GM19328 (cell line): ENCODE measurements at regions not wholly inside any gene's neighbourhood (a gene's known extent, or its start where the extent isn't known, plus 50 kb on each side); places are given as distances from the start of the nearest gene placed in this dataset.

Source experiments
- ATAC-seq: cut with Tn5 transposase; IDR thresholded peaks from one replicate; pipeline ENCODE4 v1.9.1; 2021; ENCODE audit warnings: mild to moderate bottlenecking, moderate library complexity; ENCODE audit not compliant: unreplicated experiment

DNA sequence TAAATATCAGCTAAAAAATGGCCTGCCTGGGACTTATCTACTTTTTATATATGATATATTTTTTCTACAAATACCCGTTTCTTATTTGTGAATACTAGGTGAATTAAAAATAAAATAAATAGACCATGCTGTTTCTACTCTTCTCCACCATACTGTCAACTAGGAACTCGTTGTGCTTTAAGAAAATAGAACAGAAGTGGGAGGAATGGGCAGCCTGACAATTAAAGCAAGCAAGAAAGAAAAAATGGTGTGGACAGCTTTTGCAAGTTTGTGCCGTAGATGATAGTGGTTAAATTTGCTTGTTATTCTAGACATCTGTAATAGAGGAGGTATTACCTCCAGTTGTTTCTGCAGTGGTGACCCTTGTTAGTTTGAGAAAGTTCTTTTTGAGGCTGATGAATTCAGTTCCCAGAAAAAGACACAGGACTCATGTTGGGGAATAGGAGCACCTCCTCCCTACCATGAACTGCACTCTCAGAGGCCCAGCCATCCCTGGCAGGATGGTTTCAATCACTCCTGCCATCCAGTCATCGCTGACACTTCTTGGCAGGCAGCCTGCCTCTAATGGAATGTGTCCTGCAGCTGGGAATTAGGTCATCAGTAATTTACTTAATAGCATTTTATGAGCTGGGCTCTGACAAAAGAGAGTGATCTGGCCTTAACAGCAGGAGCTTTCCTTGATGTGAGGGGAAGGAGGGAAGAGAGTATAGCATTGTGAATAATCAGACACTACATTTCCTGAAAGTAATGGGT, 105.0 kb upstream of the GAP43 start:
- no peak for ATAC-seq

DNA sequence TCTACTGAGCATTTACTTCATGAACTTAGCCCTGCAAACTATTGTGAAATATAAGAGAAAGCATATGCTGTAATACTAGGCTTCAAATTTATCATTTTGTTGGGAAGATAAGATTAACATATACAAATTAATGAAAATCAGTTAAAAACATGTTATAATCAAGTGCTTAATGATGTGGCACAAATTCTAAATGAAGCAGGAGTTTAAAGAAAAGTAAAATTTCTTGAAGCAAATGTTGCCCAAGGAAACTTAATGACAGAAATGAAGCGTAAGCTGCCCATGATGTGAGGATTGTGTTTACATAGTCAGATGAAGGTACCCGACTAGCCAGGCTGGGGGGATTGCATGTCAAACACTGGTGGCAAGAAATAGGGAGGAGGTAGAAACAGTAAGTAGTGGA, 103.1 kb upstream of the GAP43 start:
- ATAC-seq = no peak

DNA sequence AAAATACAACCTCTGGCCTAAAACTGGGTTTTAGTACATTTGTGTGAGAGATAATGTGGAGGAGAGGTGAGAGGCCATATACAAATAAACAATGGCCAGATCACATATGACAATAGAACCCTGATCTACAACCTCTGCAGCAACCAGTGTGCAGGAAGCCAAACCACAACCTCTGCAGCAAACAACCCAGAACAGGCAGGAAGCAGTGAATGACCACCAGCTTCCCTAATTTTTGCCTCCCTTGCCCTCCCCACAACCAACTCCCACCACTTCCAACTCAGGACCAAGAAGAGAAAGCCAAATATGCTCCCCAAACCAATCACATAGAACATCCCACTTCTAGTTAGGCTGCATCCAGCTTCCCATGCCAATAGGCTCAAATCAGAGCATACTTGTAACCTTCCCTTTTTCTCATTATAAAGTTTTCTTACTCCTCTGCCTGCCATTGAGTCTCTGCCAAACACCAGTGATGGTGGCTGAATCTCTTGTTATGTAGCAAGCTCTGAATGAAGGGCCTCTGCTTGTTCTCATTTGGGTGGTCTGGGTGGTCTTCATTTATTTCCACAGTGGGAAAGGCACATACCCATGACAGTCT, 102.6 kb upstream of the GAP43 start:
- ATAC-seq = no peak

DNA sequence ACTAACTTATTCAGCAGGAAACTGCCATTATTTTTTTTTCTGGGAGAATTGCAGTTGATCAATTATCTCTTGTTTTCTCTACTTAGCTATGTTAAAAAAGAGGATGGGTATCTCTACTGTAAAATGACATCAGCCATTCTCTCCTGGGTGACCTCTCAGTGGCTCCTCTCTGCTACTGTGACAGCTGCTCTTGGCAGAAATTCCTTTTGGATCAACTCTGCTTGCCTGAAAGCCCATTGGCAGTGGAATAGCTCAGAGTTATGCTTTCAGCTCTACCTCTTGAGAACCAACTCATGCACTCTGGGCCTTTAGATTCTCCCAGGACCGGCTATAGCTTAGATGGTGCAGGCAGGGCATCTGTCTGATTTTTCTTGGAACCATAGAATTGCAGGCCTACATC, 99.9 kb upstream of the GAP43 start:
- ATAC-seq = no peak

DNA sequence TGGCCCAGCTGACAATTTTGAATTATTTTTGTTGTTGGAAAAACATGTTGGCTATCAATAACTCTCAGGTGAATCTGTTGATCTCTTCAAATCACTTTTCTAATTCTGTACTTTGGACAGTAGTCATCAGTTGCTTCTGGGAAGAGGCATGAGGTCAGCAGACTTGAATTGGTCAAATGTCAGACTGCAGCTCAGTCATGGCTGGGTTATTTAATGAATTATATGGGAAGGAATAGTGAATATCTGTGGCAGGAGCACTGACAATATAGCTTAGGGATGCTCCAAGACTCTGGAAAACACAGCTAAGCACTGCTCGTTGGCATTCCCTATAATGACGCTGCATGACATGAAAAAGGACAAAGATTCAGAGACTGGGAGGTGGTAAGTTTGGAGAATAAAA, 98.8 kb upstream of the GAP43 start:
- no peak for ATAC-seq

DNA sequence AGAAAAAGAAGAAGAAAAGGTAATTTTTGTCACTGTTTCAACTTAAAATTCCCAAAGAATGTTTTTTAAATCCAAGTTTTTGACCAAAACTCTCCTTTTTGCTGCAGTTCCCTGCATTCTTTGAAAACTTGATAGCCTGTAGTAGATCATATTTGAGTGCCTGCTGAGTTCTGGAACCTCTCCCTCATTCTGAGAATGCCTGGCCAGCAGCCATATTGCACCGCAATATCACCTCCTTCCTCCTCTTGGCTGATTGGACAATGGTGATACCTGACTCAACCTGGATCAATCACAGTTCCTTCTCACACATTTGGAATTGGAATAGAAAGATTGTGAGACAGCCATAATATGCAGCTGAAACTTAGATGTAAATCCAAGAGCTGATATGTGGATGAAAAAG, 97.6 kb upstream of the GAP43 start:
- no peak for ATAC-seq

DNA sequence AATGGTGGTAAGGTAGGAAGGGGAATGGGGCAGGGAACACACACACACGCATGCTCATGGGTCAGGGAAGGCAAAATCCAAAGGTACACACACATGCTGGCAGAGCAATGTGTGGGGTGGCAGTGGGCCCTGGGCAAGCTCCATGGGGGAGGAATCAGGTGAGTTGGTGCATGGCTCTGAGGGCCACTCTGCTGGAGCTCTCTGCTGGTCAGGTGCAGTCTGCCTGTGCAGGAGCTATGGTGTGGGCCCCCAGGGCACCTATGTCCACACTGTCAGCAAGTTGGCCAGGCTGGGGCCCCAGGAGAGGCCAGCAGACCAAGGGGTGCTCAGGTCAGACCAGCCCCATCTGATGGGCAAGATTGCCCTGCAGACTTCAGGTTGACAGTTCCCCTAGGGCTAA, 90.1 kb upstream of the GAP43 start:
- ATAC-seq = no peak

DNA sequence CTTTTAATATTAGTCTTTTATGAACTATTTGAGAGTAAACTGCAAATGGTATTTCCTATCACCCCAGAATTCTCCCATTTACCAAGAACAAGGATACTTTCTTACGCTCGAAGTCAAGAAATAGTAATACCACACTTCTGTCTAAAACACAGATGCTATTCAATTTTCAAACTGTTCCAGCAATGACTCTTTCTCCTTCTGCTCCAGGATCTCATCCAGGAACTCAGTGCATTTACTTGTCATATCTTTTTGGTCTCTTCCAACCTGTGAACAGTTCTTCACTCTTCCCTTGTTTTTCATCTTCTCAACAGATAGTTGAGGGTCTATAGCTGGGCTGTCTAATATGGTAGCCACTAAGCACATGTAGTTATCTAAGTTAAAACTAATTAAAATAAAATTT, 87.1 kb upstream of the GAP43 start:
- no peak for ATAC-seq

DNA sequence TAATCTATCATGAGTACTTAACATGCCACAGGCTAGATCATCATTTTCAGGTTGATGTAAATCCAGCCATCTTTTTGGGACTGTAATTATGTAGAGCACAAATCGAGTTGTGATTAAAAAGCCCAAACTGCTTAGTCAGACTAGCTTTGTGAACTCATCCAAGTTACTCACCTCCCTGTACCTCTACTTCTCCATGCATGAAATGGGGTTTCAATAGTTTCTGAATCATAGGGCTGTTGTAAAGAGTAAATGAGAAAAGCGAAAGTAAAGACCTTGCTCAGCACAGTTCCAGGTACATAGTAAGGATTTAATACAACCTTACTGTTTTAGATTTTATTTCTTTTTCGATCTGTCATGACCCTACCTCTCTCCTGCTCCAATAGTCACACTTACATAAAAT, 85.6 kb upstream of the GAP43 start:
- no peak for ATAC-seq

DNA sequence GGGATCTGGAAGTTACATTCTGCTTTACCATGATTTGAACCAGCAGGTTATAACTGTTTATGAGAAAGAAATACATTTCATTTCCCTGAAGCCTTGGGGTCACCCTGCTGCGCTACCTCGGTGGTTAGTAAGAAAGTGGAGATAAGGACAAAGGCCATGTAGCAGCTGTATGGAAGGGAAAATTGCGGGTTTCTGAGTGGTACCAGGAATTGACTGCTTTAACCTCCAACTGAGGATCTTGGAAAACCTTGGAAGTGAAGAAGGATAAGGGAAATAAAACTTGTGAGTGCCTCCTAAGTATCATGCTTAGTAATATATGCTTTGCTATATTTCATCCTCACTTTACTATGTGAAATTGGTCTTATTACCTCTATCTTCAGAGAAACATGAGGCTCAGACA, 76.1 kb upstream of the GAP43 start:
- ATAC-seq = no peak

DNA sequence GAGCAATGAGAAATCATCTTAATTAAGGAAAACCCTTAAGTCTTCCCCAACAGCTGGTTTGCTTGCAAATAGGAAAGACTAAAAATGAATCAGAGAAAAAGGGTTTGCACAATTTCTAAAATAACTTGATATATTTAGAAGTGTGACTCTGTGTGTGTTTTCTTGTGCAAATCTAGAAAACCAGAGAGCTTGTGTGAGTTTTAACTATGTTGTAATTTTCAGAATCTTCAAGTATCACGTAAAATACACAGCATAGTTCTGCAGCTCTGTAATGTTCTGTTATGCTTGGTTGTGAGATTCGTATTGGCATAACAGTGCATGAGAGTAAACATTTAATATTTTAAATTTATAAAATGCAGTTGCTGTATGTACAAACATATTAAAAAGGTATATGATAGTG, 74.7 kb upstream of the GAP43 start:
- ATAC-seq = no peak

DNA sequence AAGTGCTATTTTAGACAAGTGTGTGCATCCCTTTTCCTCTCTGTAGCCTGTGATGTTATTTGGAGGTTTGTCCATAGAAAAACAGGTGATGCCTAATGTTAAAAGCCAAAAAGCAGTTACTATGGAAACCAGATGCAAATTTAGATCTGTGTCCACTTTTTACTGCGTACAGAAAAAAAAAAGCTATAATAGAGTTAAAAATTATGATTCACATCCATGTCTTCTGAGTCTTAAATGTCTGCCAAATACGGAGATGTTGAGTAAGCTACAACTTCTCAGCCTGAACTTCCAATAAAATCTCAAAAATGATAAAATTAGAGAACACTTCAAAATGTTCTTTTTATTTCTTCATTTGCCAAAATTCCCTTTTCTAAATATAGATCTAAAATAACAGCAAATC, 74.2 kb upstream of the GAP43 start:
- no peak for ATAC-seq

DNA sequence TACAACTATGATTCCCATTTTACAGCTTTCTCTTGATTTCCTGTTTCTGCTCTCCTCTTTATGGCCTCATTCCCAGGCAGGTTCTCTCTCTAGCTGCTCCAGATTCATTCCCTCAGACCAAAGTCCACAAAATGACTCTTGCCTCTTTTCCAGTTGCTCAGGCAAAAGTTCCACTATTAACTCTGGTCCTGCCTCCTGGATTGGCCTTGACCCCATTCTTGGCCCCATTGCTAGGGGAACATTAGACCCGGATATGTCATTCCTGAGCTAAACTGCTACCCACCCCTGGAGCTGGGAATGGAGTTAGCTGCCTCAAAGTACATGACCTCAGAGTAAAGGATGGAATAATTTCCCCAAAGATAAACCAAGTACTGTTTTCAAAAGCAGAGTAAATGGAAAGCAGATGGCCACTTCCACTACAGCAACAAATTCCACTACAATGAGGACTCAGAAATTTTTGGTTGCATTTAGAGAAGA, 73.0 kb upstream of the GAP43 start:
- no peak for ATAC-seq

DNA sequence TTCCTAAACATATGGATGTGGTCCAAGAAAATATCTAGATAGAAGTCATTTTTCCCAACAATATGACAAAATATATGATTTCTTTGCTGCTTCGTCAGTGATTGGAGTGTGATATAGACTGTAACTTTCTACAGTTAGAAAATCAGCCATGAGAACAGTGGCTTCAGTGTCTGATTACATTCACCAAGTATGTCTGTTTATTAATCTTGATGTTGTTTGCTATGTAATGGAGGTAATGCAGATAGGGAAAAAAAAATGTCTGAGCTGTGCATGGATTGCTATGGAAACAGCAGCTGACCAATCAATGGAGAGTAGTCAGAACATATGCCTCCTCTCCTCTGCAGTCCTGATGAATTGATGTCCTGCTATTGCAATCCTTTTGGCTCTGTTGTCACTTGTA, 72.3 kb upstream of the GAP43 start:
- no peak for ATAC-seq

DNA sequence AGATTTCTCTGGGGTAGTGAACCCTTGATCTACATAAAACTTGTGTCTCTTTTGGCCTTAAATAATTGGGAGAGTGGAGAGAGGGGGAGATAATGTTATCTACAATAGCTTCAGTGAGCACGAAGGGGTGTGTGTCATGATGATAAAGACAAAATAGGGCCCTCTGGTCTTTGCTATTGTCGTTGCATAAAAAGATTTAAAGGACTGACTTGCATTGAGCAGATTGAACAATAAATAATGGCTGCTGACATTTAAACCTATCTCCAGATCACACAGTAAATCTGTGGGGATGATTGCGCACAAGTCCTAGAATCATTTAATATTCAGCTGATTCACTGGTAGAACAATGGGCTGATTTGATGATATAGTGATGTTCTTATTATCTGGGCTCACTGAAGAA, 71.3 kb upstream of the GAP43 start:
- ATAC-seq = no peak

DNA sequence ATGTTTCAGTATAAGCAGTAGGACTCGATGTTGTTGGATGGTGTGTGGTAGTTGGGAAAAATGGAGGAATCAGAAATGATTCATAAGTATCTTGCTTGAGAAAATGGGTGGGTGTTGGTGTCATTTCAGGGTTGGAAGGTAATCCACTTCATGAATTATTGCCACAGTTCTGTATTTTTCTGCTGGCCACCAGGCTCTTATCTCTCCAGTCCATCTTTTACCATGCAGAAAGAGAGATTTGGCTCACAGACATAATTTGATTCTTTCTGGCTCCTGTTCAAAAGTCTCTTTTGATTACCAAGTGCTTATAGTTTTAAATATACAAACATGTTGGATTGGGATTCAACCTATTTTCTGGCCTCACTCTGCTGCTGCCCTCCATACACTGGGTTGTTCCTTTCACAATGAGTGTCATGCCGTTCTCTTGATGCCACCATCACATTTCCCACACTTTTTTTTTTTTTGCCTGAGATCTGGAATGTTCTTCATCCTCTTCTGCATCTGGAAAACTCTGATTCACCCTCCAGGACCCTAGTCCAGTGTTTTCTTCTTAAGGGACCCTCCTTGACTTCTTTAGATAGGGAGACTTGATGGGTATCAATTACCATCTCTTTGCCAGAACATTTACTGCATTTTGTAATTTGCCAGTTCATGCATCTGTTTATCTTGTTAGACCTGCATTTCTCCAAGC, 69.4 kb upstream of the GAP43 start:
- no peak for ATAC-seq

DNA sequence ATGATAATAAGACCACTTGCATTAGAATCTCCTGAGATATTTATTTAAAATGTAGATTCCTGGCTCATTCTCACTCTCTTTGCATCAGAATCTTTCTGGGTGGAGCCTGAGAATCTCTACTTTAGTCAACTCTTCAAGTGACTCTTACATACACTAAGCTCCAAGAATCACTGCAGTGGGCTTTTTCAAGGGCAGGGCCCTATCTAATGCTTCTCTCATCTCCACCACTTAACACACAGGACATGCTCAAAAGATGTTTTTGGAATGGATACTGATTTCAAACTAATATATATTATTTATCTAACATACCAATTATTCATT, 68.9 kb upstream of the GAP43 start:
- ATAC-seq = no peak

DNA sequence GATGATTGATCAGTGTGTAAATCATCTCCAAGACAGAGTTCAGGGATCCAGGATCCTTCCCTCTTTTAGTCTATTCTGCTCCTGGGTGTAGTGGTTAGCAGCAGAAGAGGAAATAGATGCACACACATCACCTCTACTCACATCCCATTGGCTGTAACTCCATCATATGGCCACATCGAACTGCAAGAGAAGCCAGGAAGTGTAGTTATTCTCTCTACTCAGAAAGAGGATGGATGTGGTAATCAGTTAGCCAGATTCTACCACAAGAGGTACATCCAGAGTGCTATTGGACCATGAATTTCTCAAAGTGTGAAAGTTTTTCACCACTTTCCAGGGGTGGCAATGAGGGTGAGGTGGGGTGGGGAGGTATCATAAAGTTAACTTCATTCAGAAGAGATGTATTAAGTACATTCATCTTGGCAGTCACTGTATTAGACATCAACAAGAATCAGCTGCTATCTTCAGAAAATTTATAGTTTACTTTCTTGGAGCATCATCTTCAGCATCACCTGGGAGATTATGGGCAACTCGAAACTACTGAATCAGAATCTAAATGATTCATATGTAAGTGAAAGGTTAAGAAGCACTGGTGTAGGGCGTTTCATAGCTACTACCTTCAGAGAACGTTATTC, 60.6 kb upstream of the GAP43 start:
- no peak for ATAC-seq

DNA sequence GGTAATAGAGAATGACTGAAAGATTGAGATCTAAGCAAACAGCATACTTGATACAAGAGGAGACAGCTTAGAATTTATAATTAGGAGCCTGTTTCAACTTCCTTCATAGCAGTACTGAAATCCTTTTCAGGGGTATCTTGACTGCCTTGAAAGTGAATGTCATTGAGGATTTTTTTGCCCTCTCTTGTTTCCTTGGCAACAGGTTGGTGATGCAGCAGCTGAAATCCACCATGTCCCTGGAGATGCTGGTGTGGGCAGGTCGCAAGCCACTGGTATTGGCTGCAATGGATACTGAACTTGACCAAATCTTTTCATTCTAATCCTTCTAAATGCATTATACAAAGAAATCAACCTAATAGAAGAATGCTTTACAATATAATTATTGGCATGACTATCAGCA, 59.3 kb upstream of the GAP43 start:
- no peak for ATAC-seq

DNA sequence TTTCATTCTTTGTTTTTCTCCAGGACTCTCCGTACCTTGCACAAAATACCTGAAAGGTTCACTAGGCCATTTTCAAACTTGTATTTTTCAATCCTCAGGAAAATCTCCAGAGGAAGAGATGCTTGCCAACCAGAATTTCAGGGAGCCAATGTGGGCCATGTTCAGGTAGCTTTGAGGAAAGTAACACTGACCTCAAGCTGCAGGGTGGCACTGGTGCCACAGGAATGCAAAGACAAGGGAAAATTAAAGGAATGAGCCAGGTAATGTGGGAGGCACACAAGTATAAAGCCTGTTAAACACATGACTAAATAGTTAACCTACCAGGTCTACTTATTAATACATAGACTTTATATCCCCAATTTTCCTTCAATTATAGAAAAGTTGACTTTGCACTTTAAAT, 51.9 kb upstream of the GAP43 start:
- ATAC-seq = no peak
